ENCODE measurements at regions not wholly inside any gene's neighbourhood (a gene's known extent, or its start where the extent isn't known, plus 50 kb on each side); places are given as distances from the start of the nearest gene placed in this dataset.
A peak's percentile ranks its signal among the peaks of the same experiment; 100 is the strongest.

GRCh38 chr4:133868856-133869255, 332.7 kb downstream of the PABPC4L start:
- ChIA-PET POLR2A (no interaction called here), CTCF (no interaction called here)
- Histone ChIP-seq H3K4me1 (ENCODE audit: control insufficient read depth, insufficient read depth, low read length) (no peaks in the 10 kb centered on the region), H3K36me3 (ENCODE audit: control insufficient read depth, insufficient read depth, low read length) (no peaks in the 10 kb centered on the region), H3K27ac (ENCODE audit: low read length) (no peak overlapping the region), H3K4me3 (ENCODE audit: low read depth in 2 of 2, low read length in 2 of 2) (no peak overlapping the region), H3K9me3 (ENCODE audit: control insufficient read depth, insufficient read depth, low read depth, low read length) (no peaks in the 10 kb centered on the region), H3K27me3 (ENCODE audit: control insufficient read depth, insufficient read depth, low read length) (no peaks in the 10 kb centered on the region)
- intact Hi-C loops (cut with micrococcal nuclease; ENCODE audit: unreplicated experiment) (no loop called here), in situ Hi-C loops (cut with HindIII; ENCODE audit: low pct_unique_long_range_greater_than_20kb, low sequenced_read_pairs) (no loop called here)
- DNase-seq (ENCODE audit: low read depth, low spot score): no peak
- no TSS peak for BruUV-seq (replicated peaks)
- ATAC-seq: no peak
- TF ChIP-seq POLR2AphosphoS5 (IDR thresholded peaks at IDR 0.05; ENCODE audit: low read depth, low read length): no peak
- no peak for TF ChIP-seq TCF7L2 (IDR thresholded peaks at IDR 0.05; ENCODE audit: low read depth, low read length)
- TF ChIP-seq CTCF (IDR thresholded peaks at IDR 0.05): no peak
- no peak for TF ChIP-seq SIN3A (IDR thresholded peaks at IDR 0.05; ENCODE audit: borderline replicate concordance, insufficient read depth, low read depth, low read length)
- TF ChIP-seq REST (IDR thresholded peaks at IDR 0.05; ENCODE audit: insufficient read depth in 1 of 2, low read depth in 2 of 2, low read length in 1 of 2): no peak

GRCh38 chr4:133866328-133866699, 335.3 kb downstream of the PABPC4L start:
- Histone ChIP-seq H3K27me3 (ENCODE audit: control insufficient read depth, insufficient read depth, low read length) (no peaks in the 10 kb centered on the region), H3K9me3 (ENCODE audit: control insufficient read depth, insufficient read depth, low read depth, low read length) (no peaks in the 10 kb centered on the region), H3K27ac (ENCODE audit: low read length) (no peak overlapping the region; the same call in 1 of the 2 replicates), H3K4me3 (ENCODE audit: low read depth in 2 of 2, low read length in 2 of 2) (no peak overlapping the region), H3K4me1 (ENCODE audit: control insufficient read depth, insufficient read depth, low read length) (no peaks in the 10 kb centered on the region), H3K36me3 (ENCODE audit: control insufficient read depth, insufficient read depth, low read length) (no peaks in the 10 kb centered on the region)
- peak; percentile 70 for ATAC-seq
- no peak for DNase-seq (ENCODE audit: low read depth, low spot score)
- in situ Hi-C loops (cut with HindIII; ENCODE audit: low pct_unique_long_range_greater_than_20kb, low sequenced_read_pairs) (no loop called here), intact Hi-C loops (cut with micrococcal nuclease; ENCODE audit: unreplicated experiment) (no loop called here)
- CTCF ChIA-PET: no interaction called here
- POLR2A ChIA-PET: no interaction called here
- TF ChIP-seq SIN3A (IDR thresholded peaks at IDR 0.05; ENCODE audit: borderline replicate concordance, insufficient read depth, low read depth, low read length) (no peak), POLR2AphosphoS5 (IDR thresholded peaks at IDR 0.05; ENCODE audit: low read depth, low read length) (no peak), CTCF (IDR thresholded peaks at IDR 0.05) (no peak), REST (IDR thresholded peaks at IDR 0.05; ENCODE audit: insufficient read depth in 1 of 2, low read depth in 2 of 2, low read length in 1 of 2) (no peak), TCF7L2 (IDR thresholded peaks at IDR 0.05; ENCODE audit: low read depth, low read length) (no peak)
- BruUV-seq (replicated peaks): no TSS peak

Measured in Panc1 (cell line).